Hepatocyte (in vitro differentiated cells): ENCODE measurements at regions not wholly inside any gene's neighbourhood (a gene's known extent, or its start where the extent isn't known, plus 50 kb on each side); places are given as distances from the start of the nearest gene placed in this dataset.

ENCODE experiments used
- CTCF ChIP-seq: fragments of 200-600 bp; sonication (generic); IDR thresholded peaks from 2 replicates; pipeline ENCODE4 v1.5.1; 2016; ENCODE audit warnings: antibody characterized with exemption, mild to moderate bottlenecking; ENCODE audit not compliant: poor library complexity
- EZH2 ChIP-seq: fragments of 200-600 bp; sonication (generic); IDR thresholded peaks from 2 replicates; pipeline ENCODE4 v1.6.1; 2016; ENCODE audit warnings: antibody characterized with exemption, mild to moderate bottlenecking, borderline replicate concordance

GRCh38 chr22:48098921-48099245, 1336.4 kb downstream of the TBC1D22A start:
- TF ChIP-seq CTCF (no peak), EZH2 (no peak)
